ENCODE measurements at regions not wholly inside any gene's neighbourhood (a gene's known extent, or its start where the extent isn't known, plus 50 kb on each side); places are given as distances from the start of the nearest gene placed in this dataset.
"Not testable (repeated sequence)": the region's sequence is repeated elsewhere in the genome, so short reads cannot be mapped to it uniquely, and the experiment has no call there.

DNA sequence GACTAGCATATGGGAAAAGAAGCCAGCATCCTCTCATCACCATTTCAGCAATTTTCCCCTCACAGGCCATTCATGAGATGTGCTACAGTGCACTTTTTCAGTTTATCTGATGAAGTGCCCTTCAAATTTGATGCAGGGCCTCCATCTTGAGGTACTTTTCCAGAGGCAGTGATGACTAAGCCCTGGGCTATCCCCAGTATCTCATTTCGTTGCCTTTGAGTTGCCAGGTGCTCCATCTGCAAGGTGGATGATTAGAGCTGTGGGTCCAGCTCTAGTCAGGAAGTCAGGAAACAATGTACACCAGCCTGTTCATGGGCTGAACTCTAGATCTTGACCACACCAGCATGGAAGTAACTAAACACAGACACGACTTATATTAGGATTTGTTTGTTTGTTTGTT is 425.2 kb downstream of the METTL4 start:
- no peak for DNase-seq

DNA sequence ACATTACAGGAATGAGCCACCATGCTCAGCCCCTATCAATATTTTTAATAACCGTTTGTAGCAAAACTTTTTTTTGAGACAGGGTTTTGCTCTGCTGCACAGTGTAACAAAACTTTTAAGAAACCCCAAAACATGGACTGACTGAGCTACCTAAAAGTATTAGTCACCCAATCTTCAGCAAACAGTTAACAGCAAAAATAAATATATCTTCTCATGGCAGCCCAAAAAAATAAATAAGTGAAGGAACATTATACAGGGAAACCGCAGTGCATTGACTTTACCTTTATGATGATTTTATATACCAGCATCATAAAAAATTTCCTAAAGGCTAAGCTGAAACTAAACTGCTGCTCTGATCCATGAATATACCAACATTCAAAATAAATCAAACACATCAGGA is 424.6 kb downstream of the METTL4 start:
- no peak for DNase-seq

GRCh38 chr18:2147476-2148230 is 423.7 kb downstream of the METTL4 start:
- DNase-seq, result no peak

DNA sequence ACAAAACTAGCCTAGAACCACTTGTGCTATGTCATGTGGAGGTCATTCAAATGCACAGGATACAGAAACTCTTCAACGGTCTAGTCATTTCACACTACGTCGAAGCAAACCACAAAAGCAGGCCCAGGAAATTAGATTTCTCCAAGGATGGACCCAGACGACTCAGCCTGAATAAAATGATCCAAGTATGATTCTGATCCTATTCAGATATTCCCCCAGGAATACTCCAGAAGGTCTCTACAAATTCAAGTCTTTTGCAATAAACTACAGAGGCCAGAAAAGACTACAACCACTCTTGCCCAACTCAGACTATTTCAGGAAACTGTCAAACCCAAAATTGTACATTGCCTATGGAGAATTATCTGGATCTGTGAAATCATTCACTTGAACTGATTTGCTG is 422.5 kb downstream of the METTL4 start:
- DNase-seq, result no peak

GRCh38 chr18:2150566-2150965 is 420.7 kb downstream of the METTL4 start:
- DNase-seq, result no peak

- DNase-seq, result no peak
Measured at GRCh38 chr18:2154278-2154677, 417.0 kb downstream of the METTL4 start.

DNA sequence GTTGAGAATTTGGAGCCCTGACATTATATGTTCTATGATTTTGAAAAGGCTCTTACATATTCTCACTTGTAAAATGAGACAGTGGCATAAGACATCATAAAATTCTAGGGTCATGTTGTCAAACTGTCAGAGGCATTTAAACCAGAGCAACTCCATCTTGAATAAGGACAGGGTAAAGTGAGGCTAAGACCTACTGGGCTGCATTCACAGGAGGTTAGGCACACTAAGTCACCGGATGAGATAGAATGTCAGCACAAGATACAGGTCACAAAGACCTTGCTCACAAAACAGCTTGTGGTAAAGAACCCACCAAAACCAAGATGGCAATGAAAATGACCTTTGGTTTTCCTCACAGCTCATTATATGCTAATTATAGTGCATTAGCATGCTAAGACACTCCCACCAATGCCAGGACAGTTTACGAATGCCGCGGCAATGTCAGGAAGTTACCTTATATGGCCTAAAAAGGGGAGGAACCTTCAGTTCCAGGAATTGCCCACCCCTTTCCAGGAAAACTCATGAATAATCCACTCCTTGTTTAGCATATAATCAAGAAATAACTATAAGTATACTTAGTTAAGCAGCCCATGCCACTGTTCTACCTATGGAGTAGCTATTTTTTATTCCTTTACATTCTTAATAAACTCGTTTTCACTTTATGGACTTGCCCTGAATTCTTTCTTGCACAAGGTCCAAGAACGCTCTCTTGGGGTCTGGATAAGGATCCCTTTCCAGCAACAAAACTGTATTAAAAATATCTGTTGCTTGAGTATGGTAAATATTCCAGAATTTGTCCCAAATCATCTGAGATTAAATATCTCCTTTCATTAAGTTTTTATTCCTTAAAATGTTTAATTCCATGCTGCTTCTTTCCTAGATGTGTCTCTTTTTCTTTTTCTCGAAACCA is 406.4 kb downstream of the METTL4 start:
- DNase-seq, result no peak

GRCh38 chr18:2166876-2167275 is 404.4 kb downstream of the METTL4 start:
- not testable (repeated sequence) for DNase-seq

DNA sequence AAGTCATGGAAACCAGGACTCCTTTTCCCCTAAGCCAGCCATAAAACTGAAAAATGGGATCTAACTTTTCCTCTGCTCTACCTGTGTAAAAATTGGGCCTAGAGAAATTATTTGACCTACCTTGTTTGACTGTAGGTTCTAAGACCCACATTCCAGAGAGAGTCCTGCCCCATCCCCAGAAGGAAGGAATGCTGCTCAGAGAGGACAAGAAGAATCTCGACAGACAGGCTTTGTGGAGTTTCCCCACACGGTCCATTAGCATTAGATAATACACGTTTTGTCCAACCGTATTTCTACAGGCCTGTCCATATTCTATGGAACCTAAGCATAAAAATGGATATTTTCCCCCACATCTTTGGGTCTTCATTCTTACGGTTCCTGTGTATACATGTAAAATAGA is 403.3 kb downstream of the METTL4 start:
- no peak for DNase-seq

DNA sequence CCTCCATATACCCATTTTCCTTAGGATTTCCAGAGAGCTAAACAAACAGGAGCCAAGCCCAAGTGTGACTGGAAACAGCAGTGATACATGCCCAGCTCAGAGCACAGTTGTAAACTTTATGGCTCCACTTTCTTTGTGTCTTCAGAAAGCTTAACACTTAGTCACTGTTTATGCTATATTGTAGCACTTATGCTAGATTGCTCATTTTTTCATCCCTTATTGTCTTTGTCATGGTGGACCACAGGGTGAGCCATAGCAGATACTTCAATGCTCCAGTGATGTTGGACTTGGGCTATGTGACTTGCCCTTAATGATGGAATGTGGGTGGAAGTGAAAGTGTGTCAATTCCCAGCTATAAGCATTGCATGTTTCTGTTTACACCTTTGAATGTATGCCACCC is 401.6 kb downstream of the METTL4 start:
- no peak for DNase-seq

GRCh38 chr18:2171840-2172625 is 399.3 kb downstream of the METTL4 start:
- no peak for DNase-seq

DNA sequence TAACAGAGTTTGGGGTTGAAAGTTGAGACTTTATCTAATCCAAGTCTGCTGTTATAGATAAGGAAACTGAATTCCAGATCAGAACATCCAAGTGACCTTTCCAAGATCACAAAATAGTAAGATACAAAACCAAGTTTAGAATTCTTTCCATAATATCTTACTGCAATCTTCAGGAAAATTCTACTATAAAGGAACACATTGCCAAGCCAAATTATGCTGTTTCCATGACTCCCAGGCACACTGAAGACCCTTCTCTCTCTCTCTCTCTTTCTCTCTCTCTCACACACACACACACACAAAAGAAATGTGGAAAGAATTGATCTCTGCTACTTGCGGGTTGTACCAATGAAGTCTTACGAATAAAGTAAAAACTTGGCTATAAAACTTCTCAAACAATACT is 398.4 kb downstream of the METTL4 start:
- DNase-seq, result no peak

DNA sequence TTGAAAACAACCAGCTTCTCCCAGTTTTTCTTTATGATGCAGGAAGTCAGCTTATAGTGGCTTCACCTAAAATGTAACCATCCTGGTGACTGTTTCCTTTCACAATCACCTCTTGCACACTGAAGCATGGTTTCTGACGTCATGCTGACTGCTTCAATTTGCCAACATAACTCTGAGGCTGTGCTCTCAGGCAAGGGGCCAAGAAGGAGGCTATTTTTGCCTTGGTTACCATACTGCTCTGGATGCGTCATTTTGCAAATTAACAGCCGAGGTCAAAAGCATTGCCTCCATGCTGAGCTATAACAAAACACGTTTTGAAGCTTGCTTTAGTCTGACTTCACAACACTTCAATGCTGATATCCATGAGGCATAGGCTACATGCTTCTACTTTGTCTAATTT is 397.8 kb downstream of the METTL4 start:
- DNase-seq, result no peak

- no peak for DNase-seq
Measured at GRCh38 chr18:2178036-2178435, 393.3 kb downstream of the METTL4 start.

GRCh38 chr18:2179498-2180183 is 391.7 kb downstream of the METTL4 start:
- no peak for DNase-seq

- no peak for DNase-seq
Measured at GRCh38 chr18:2180586-2180985, 390.7 kb downstream of the METTL4 start.

DNA sequence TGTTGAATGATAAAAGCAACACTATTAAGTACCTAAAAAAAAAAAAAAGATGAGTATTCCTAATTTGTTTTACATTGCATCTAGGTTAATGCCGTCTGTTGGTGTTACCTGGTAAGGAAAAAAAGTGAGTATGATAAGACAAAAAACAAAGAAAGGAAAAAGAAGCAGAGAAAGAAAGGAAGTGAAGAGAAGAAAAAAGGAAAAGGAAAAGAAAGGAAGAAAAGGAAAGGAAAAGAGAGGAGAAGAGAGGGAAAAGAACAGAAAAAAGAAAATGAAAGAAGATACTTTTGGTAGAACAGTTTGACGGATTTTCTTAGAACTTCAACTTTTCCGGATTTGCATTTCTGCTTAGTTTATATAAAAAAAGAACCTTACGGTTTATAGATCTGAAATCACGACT is 387.9 kb downstream of the METTL4 start:
- no peak for DNase-seq

DNA sequence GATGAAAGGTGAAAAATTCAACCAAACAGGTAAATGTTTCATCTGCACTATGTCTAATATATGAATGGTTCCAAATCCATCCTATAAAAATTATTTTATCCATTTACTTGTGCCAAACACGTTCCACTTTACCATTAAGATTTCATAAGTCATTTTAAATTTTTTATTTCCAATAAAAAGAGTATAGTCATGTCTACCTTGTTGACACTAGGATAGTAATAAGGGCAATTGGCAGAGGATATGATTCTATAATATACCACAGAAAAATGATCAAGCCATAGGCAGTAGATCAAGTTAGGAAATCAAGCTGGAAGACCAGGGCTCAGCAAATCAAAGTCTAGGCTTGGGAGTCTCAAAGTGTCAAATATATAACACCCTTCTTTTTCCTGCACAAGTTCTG is 384.3 kb downstream of the METTL4 start:
- DNase-seq, result no peak

GRCh38 chr18:2188258-2188657 is 383.0 kb downstream of the METTL4 start:
- no peak for DNase-seq

DNA sequence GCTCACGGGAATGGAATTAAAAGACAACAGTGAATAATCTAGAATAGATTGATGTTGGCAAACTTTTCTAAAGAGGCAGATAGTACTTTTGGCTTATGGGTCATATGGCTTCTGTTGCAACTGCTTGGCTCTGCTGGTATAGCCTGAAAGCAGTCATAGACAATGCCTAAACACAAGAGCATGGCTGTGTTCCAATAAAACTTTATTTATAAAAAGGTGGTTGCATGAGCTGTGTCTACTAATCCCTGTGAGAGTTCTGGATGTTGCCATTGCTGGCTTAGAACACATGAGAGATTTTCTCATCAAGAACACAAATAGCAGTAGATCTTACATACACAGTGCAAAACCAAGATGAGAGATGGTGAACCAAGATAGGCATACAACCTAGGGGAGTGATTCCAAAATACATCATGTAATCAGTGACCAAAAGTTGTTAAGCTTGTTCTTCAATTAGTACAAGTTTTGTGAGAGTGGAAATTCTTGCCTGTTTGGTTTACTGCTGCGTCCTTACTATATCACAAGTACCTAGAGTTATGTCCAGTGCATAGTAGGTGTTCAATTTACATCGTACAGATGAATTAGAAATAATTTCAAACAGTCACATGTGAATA is 380.0 kb downstream of the METTL4 start:
- DNase-seq, result no peak

- DNase-seq, result no peak
Measured at GRCh38 chr18:2192562-2192961, 378.7 kb downstream of the METTL4 start.

- no peak for DNase-seq
Measured at GRCh38 chr18:2197946-2198345, 373.4 kb downstream of the METTL4 start.

All from NCI-H2029 (cell line).